Right hindlimb (tissue), 1 donor: ENCODE measurements at regions not wholly inside any gene's neighbourhood (a gene's known extent, or its start where the extent isn't known, plus 50 kb on each side); places are given as distances from the start of the nearest gene placed in this dataset.

Experiments used
- DNase-seq: peaks from one replicate; pipeline ENCODE4 v3.0.0-alpha.2; 2018

- DNase-seq: no peak
Measured at GRCh38 chr5:114297915-114298314, 64.0 kb upstream of the KCNN2 start.

GRCh38 chr5:114305402-114306207 lies 56.3 kb upstream of the KCNN2 start:
- no peak for DNase-seq

GRCh38 chr5:114308017-114308416 lies 53.9 kb upstream of the KCNN2 start:
- DNase-seq: no peak

- no peak for DNase-seq
Measured at GRCh38 chr5:114308508-114308907, 53.4 kb upstream of the KCNN2 start.

- DNase-seq: no peak
Measured at GRCh38 chr5:114310666-114311065, 51.2 kb upstream of the KCNN2 start.

- no peak for DNase-seq
Measured at GRCh38 chr5:114311281-114311680, 50.6 kb upstream of the KCNN2 start.

- DNase-seq: no peak
Measured at GRCh38 chr5:114311968-114312367, 49.9 kb upstream of the KCNN2 start.
